ENCODE measurements at regions not wholly inside any gene's neighbourhood (a gene's known extent, or its start where the extent isn't known, plus 50 kb on each side); places are given as distances from the start of the nearest gene placed in this dataset.

GRCh38 chr4:1540601-1541375 is 134.5 kb upstream of the NKX1-1 start:
- H3K27ac ChIP-seq = no peak overlapping the region
- intact Hi-C loops (cut with DNase I) = no loop called here
- H3K9me3 ChIP-seq = no peaks in the 10 kb centered on the region
- no peaks in the 10 kb centered on the region for H3K36me3 ChIP-seq
- H3K27me3 ChIP-seq = peaks cover 0 to 35% (median 9%) of the 10 kb centered on the region in 3 donors
- no peaks in the 10 kb centered on the region for H3K4me1 ChIP-seq
- no peak overlapping the region for H3K4me3 ChIP-seq
- no peak for DNase-seq
- no peak for TF ChIP-seq EP300 (IDR thresholded peaks at IDR 0.05)
- TF ChIP-seq POLR2A (IDR thresholded peaks at IDR 0.05) = no peak
- no peak for TF ChIP-seq POLR2AphosphoS5 (IDR thresholded peaks at IDR 0.05)
- TF ChIP-seq CTCF (IDR thresholded peaks at IDR 0.05) = no peak
- 73 to 77% methylated on average over 33 of the region's 33 CpGs for WGBS, 2 donors

- no peak for DNase-seq
- Histone ChIP-seq H3K9me3 (no peaks in the 10 kb centered on the region), H3K27ac (no peak overlapping the region), H3K27me3 (peaks cover 0 to 36% (median 9%) of the 10 kb centered on the region in 3 donors), H3K36me3 (no peaks in the 10 kb centered on the region), H3K4me3 (no peak overlapping the region), H3K4me1 (no peaks in the 10 kb centered on the region)
- WGBS, 2 donors = 84 to 86% methylated on average over 45 of the region's 45 CpGs
- TF ChIP-seq CTCF (IDR thresholded peaks at IDR 0.05) = no peak
- TF ChIP-seq POLR2AphosphoS5 (IDR thresholded peaks at IDR 0.05) = no peak
- TF ChIP-seq POLR2A (IDR thresholded peaks at IDR 0.05) = no peak
- intact Hi-C loops (cut with DNase I) = no loop called here
These were observed 133.8 kb upstream of the NKX1-1 start for GRCh38 chr4:1539859-1540600.

- H3K36me3 ChIP-seq = no peaks in the 10 kb centered on the region
- 79 to 82% methylated on average over 23 of the region's 23 CpGs for WGBS, 2 donors
- no peak for DNase-seq
- no peak overlapping the region for H3K4me3 ChIP-seq
- TF ChIP-seq CTCF (IDR thresholded peaks at IDR 0.05) (no peak), POLR2A (IDR thresholded peaks at IDR 0.05) (no peak), POLR2AphosphoS5 (IDR thresholded peaks at IDR 0.05) (no peak), EP300 (IDR thresholded peaks at IDR 0.05) (no peak)
- intact Hi-C loops (cut with DNase I) = no loop called here
- peaks cover 0 to 45% (median 16%) of the 10 kb centered on the region in 3 donors for H3K27me3 ChIP-seq
- H3K27ac ChIP-seq = no peak overlapping the region
- H3K4me1 ChIP-seq = no peaks in the 10 kb centered on the region
- no peaks in the 10 kb centered on the region for H3K9me3 ChIP-seq
These were observed 132.9 kb upstream of the NKX1-1 start for GRCh38 chr4:1538941-1539772.

GRCh38 chr4:1538096-1538410 is 131.8 kb upstream of the NKX1-1 start:
- H3K9me3 ChIP-seq = no peaks in the 10 kb centered on the region
- H3K36me3 ChIP-seq = no peaks in the 10 kb centered on the region
- no peak overlapping the region for H3K4me3 ChIP-seq
- no peak overlapping the region for H3K27ac ChIP-seq
- H3K27me3 ChIP-seq = peaks cover 3 to 52% (median 25%) of the 10 kb centered on the region in 3 donors
- TF ChIP-seq EP300 (IDR thresholded peaks at IDR 0.05) = no peak
- no peak for TF ChIP-seq POLR2AphosphoS5 (IDR thresholded peaks at IDR 0.05)
- TF ChIP-seq POLR2A (IDR thresholded peaks at IDR 0.05) = no peak
- no peak for TF ChIP-seq CTCF (IDR thresholded peaks at IDR 0.05)
- DNase-seq = no peak
- WGBS, 2 donors = 32 to 64% methylated on average over 9 of the region's 9 CpGs
- intact Hi-C loops (cut with DNase I) = no loop called here
- no peaks in the 10 kb centered on the region for H3K4me1 ChIP-seq
